ENCODE measurements at regions not wholly inside any gene's neighbourhood (a gene's known extent, or its start where the extent isn't known, plus 50 kb on each side); places are given as distances from the start of the nearest gene placed in this dataset.

DNA sequence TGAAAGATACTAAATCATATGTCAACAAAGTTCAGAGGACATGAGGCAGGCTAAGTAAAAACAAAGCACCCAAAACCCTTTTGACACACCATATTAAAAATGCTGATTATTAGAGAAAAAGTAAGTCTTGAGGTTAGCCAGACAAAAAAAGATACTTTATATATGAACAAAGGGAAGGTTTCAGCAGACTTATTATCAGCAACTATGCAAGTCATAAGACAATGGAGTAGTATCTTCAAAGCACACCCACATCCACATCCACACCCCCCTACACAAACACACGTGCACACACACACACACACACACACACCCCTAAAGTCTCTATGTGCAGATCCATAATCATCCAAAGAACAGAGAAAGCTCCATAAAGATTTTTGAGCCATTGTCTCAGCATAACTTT lies 1373.9 kb upstream of the CELF2 start:
- WGBS = 37% methylated on average over 1 of the region's 1 CpG
- DNase-seq (ENCODE audit: low spot score) = no peak
- no peaks in the 10 kb centered on the region for H3K36me3 ChIP-seq
- no peak overlapping the region for H3K4me3 ChIP-seq
- H3K9me3 ChIP-seq = no peaks in the 10 kb centered on the region
- intact Hi-C loops (cut with DNase I) = no loop called here
- H3K27me3 ChIP-seq (replicated peaks; ENCODE audit: insufficient read depth) = no peaks in the 10 kb centered on the region
- H3K27ac ChIP-seq = no peak overlapping the region
- no peaks in the 10 kb centered on the region for H3K4me1 ChIP-seq (replicated peaks)
- TF ChIP-seq CTCF (IDR thresholded peaks at IDR 0.05) = no peak
- no peak for TF ChIP-seq POLR2AphosphoS5 (IDR thresholded peaks at IDR 0.05)

DNA sequence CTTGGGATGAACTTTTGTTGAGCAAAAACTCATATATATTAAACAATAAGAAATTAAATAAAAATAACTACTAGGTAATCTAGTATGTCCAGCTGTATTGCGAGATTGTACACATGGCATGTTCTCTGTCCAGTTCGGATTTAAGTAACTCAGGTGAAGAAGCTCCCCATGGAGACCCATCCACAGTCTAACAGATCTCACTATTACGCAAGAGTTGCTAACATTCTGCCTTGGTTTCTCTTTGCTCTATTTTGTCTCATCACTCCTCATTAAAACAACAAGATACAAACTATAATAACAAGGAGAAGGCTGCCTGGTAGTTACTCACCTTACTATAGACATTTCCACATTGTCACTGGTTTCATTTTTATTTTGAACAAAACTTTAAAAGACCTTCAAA lies 1372.3 kb upstream of the CELF2 start:
- H3K9me3 ChIP-seq = no peaks in the 10 kb centered on the region
- intact Hi-C loops (cut with DNase I) = no loop called here

DNA sequence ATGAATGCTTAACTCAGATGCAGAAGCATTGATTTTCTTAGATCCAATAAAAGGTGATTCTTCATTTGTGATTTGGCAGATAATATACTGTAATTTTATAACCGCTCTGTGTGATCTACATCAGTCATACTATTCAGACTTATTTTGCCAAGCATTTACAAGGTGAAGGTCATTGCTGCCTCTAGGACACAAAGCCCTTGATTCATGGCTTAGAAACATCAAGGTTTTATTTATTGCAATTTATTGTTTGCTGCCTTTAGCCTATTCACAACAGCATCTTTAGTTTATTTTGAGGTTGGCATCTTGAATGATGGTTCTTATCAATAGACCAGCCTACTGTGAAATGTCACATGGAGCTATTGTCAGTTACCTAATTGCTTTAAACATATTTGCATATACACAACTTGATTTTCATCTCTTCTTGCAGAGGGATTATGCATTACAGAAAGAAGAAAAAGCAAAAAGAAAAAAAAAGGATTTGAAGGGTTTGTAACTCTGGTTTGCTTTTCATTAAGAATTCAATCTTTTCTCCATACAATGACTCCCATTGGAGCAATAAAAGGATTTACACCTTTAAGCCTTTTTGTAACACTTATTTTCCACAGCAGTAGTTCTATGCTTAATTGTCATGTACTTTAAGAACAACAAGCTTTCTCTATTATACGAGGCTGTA lies 1371.6 kb upstream of the CELF2 start:
- intact Hi-C loops (cut with DNase I) = no loop called here
- no peak for TF ChIP-seq POLR2AphosphoS5 (IDR thresholded peaks at IDR 0.05)
- TF ChIP-seq POLR2A (IDR thresholded peaks at IDR 0.05) = no peak
- TF ChIP-seq CTCF (IDR thresholded peaks at IDR 0.05) = no peak
- Histone ChIP-seq H3K9me3 (no peaks in the 10 kb centered on the region), H3K4me3 (no peak overlapping the region), H3K27ac (no peak overlapping the region), H3K36me3 (no peaks in the 10 kb centered on the region), H3K4me1 (replicated peaks) (no peaks in the 10 kb centered on the region), H3K27me3 (replicated peaks; ENCODE audit: insufficient read depth) (no peaks in the 10 kb centered on the region)
- WGBS = 75% methylated on average over 2 of the region's 2 CpGs
- no peak for DNase-seq (ENCODE audit: low spot score)

More for the DNA sequence above, 1372.3 kb upstream of the CELF2 start:
- TF ChIP-seq POLR2A (IDR thresholded peaks at IDR 0.05) (no peak), POLR2AphosphoS5 (IDR thresholded peaks at IDR 0.05) (no peak), CTCF (IDR thresholded peaks at IDR 0.05) (no peak)
- no peak for DNase-seq (ENCODE audit: low spot score)
- H3K4me1 ChIP-seq (replicated peaks) = no peaks in the 10 kb centered on the region
- no peaks in the 10 kb centered on the region for H3K36me3 ChIP-seq
- WGBS = 86% methylated on average over 3 of the region's 3 CpGs
- no peak overlapping the region for H3K27ac ChIP-seq
- no peak overlapping the region for H3K4me3 ChIP-seq
- no peaks in the 10 kb centered on the region for H3K27me3 ChIP-seq (replicated peaks; ENCODE audit: insufficient read depth)

DNA sequence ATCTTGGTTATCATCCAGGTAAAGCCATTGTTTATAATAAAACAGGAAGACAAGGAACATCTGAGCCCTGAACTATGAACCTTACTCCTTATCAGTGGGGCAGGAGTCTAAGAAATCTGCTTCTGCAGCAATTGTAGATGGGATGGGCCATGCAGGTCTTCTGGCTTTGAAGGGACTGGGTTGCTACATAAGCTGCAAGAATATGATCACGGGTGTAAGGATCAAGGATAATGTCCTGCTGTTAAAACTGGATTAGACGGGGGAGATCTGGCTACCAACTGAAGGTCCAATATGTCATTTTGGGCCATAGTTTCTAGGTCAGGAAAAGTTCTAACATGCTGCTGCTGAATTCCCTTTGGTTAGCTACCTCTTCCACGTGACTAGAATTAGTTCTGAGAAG lies 1363.4 kb upstream of the CELF2 start:
- Histone ChIP-seq H3K9me3 (no peaks in the 10 kb centered on the region), H3K36me3 (no peaks in the 10 kb centered on the region), H3K4me3 (no peak overlapping the region), H3K27ac (no peak overlapping the region), H3K4me1 (replicated peaks) (no peaks in the 10 kb centered on the region), H3K27me3 (replicated peaks; ENCODE audit: insufficient read depth) (no peaks in the 10 kb centered on the region)
- intact Hi-C loops (cut with DNase I) = no loop called here
- DNase-seq (ENCODE audit: low spot score) = no peak
- TF ChIP-seq CTCF (IDR thresholded peaks at IDR 0.05) (no peak), POLR2A (IDR thresholded peaks at IDR 0.05) (no peak), POLR2AphosphoS5 (IDR thresholded peaks at IDR 0.05) (no peak)
- 87% methylated on average over 3 of the region's 3 CpGs for WGBS

GRCh38 chr10:9656386-9656785 lies 1361.3 kb upstream of the CELF2 start:
- Histone ChIP-seq H3K27me3 (replicated peaks; ENCODE audit: insufficient read depth) (no peaks in the 10 kb centered on the region), H3K4me1 (replicated peaks) (no peaks in the 10 kb centered on the region), H3K9me3 (no peaks in the 10 kb centered on the region), H3K27ac (no peak overlapping the region), H3K4me3 (no peak overlapping the region), H3K36me3 (no peaks in the 10 kb centered on the region)
- TF ChIP-seq CTCF (IDR thresholded peaks at IDR 0.05) (no peak), POLR2AphosphoS5 (IDR thresholded peaks at IDR 0.05) (no peak), POLR2A (IDR thresholded peaks at IDR 0.05) (no peak)
- DNase-seq (ENCODE audit: low spot score) = no peak
- intact Hi-C loops (cut with DNase I) = no loop called here
